ENCODE measurements at regions not wholly inside any gene's neighbourhood (a gene's known extent, or its start where the extent isn't known, plus 50 kb on each side); places are given as distances from the start of the nearest gene placed in this dataset.

GRCh38 chr7:96388166-96388565 is 66.3 kb upstream of the SLC25A13 start:
- TF ChIP-seq CTCF (IDR thresholded peaks at IDR 0.05) (no peak), POLR2A (IDR thresholded peaks at IDR 0.05) (no peak)
